ENCODE measurements at regions not wholly inside any gene's neighbourhood (a gene's known extent, or its start where the extent isn't known, plus 50 kb on each side); places are given as distances from the start of the nearest gene placed in this dataset.

- H3K4me1 ChIP-seq (ENCODE audit: control insufficient read depth, insufficient read depth, low read length, poor library complexity, severe bottlenecking) = no peaks in the 10 kb centered on the region
- no peak overlapping the region for H3K4me3 ChIP-seq (ENCODE audit: low read depth, low read length)
- Mint-ChIP-seq H3K36me3 (no peaks in the 10 kb centered on the region), H3K27ac (no peak overlapping the region), H3K27me3 (no peaks in the 10 kb centered on the region), H3K4me3 (no peak overlapping the region), H3K9me3 (peaks cover 0 to 4% (median 0%) of the 10 kb centered on the region in 7 donors), H3K4me1 (no peaks in the 10 kb centered on the region)
- H3K9me3 ChIP-seq (ENCODE audit: control insufficient read depth in 2 of 2, low read length in 2 of 2) = no peaks in the 10 kb centered on the region
- no peak overlapping the region for H3K27ac ChIP-seq (ENCODE audit: insufficient read depth, low read length, poor library complexity, severe bottlenecking)
- H3K36me3 ChIP-seq (ENCODE audit: control insufficient read depth, insufficient read depth, low read length) = no peaks in the 10 kb centered on the region
- H3K27me3 ChIP-seq (ENCODE audit: control insufficient read depth, insufficient read depth, low read length) = no peaks in the 10 kb centered on the region
- DNase-seq = no peak
- ATAC-seq (ENCODE audit: low read depth in 2 of 2) = no peak
Observed at GRCh38 chrX:126063984-126064383, 102.1 kb downstream of the DCAF12L2 start.

DNA sequence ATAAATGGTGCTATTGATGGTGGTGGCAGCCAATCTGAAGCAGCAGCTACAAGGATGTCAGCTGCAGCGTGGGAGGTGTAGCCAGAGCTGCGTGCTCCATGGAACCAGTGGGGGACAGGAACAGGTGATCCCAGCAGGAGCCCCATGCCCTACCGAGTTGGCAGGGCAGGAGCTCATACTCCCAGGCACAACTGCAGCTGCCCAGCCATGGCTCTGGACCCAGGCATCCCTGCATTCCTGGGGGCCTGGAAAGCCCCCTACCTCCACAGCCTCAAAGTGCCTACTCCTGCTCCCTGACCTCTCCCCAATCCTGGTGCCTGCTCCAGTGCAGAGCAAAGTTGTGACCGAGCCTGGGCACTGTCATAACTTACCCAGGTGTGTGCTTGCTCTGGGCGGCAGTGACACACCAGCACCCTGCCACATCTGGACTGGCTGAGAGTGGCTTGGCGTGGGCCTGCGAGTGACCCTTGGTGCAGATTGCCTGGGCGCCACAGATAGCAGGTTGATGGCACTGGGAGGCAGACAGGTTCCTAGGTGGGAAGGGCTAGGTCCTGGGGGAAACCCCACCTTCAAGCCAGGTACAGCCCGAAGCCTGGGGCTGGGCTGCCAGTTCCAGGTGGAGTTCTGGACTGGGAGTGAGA, 101.1 kb downstream of the DCAF12L2 start:
- H3K9me3 Mint-ChIP-seq = peaks cover 0 to 4% (median 0%) of the 10 kb centered on the region in 7 donors
- no peaks in the 10 kb centered on the region for H3K36me3 Mint-ChIP-seq
- no peaks in the 10 kb centered on the region for H3K27me3 Mint-ChIP-seq
- no peaks in the 10 kb centered on the region for H3K27me3 ChIP-seq (ENCODE audit: control insufficient read depth, insufficient read depth, low read length)
- H3K4me3 ChIP-seq (ENCODE audit: low read depth, low read length) = no peak overlapping the region
- DNase-seq = no peak
- no peaks in the 10 kb centered on the region for H3K36me3 ChIP-seq (ENCODE audit: control insufficient read depth, insufficient read depth, low read length)
- ATAC-seq (ENCODE audit: low read depth in 2 of 2) = no peak
- no peak overlapping the region for H3K27ac ChIP-seq (ENCODE audit: insufficient read depth, low read length, poor library complexity, severe bottlenecking)
- H3K27ac Mint-ChIP-seq = no peak overlapping the region
- no peaks in the 10 kb centered on the region for H3K4me1 Mint-ChIP-seq
- no peaks in the 10 kb centered on the region for H3K9me3 ChIP-seq (ENCODE audit: control insufficient read depth in 2 of 2, low read length in 2 of 2)
- no peak overlapping the region for H3K4me3 Mint-ChIP-seq
- no peaks in the 10 kb centered on the region for H3K4me1 ChIP-seq (ENCODE audit: control insufficient read depth, insufficient read depth, low read length, poor library complexity, severe bottlenecking)

- no peaks in the 10 kb centered on the region for H3K27me3 ChIP-seq (ENCODE audit: control insufficient read depth, insufficient read depth, low read length)
- no peaks in the 10 kb centered on the region for H3K4me1 Mint-ChIP-seq
- ATAC-seq (ENCODE audit: low read depth in 2 of 2) (no peak), DNase-seq (no peak)
- no peaks in the 10 kb centered on the region for H3K4me1 ChIP-seq (ENCODE audit: control insufficient read depth, insufficient read depth, low read length, poor library complexity, severe bottlenecking)
- no peaks in the 10 kb centered on the region for H3K27me3 Mint-ChIP-seq
- no peaks in the 10 kb centered on the region for H3K9me3 ChIP-seq (ENCODE audit: control insufficient read depth in 2 of 2, low read length in 2 of 2)
- H3K4me3 ChIP-seq (ENCODE audit: low read depth, low read length) = no peak overlapping the region
- no peaks in the 10 kb centered on the region for H3K36me3 ChIP-seq (ENCODE audit: control insufficient read depth, insufficient read depth, low read length)
- H3K36me3 Mint-ChIP-seq = no peaks in the 10 kb centered on the region
- H3K27ac Mint-ChIP-seq = no peak overlapping the region
- no peak overlapping the region for H3K27ac ChIP-seq (ENCODE audit: insufficient read depth, low read length, poor library complexity, severe bottlenecking)
- no peak overlapping the region for H3K4me3 Mint-ChIP-seq
- H3K9me3 Mint-ChIP-seq = peaks cover 0 to 4% (median 0%) of the 10 kb centered on the region in 7 donors
Observed at GRCh38 chrX:126065901-126066660, 100.0 kb downstream of the DCAF12L2 start.
